NB4 (cell line): ENCODE measurements at regions not wholly inside any gene's neighbourhood (a gene's known extent, or its start where the extent isn't known, plus 50 kb on each side); places are given as distances from the start of the nearest gene placed in this dataset.

Experiments
- CTCF ChIP-seq: IDR thresholded peaks from one replicate; pipeline ENCODE4 v1.5.1; 2012; ENCODE audit warnings: low read depth, low read length
- POLR2A ChIP-seq: IDR thresholded peaks from 2 replicates; pipeline ENCODE4 v1.6.1; 2011; ENCODE audit warnings: mild to moderate bottlenecking; ENCODE audit not compliant: insufficient read length; ENCODE audit errors: extremely low read depth

- TF ChIP-seq POLR2A: no peak
- TF ChIP-seq CTCF: no peak
These were observed 119.7 kb downstream of the INHBB start for GRCh38 chr2:120465701-120465988.
